Hepatocyte (in vitro differentiated cells): ENCODE measurements at regions not wholly inside any gene's neighbourhood (a gene's known extent, or its start where the extent isn't known, plus 50 kb on each side); places are given as distances from the start of the nearest gene placed in this dataset.

Experiments used
- CTCF ChIP-seq: fragments of 200-600 bp; sonication (generic); IDR thresholded peaks from 2 replicates; pipeline ENCODE4 v1.5.1; 2016; ENCODE audit warnings: antibody characterized with exemption, mild to moderate bottlenecking; ENCODE audit not compliant: poor library complexity
- EZH2phosphoT487 ChIP-seq: fragments of 200-600 bp; sonication (generic); IDR thresholded peaks from one replicate; pipeline ENCODE4 v1.6.1; 2018; ENCODE audit warnings: antibody characterized with exemption, mild to moderate bottlenecking, low read depth, moderate library complexity; ENCODE audit not compliant: unreplicated experiment, severe bottlenecking

GRCh38 chr2:161101406-161101805, 58.8 kb upstream of the TANK start:
- no peak for TF ChIP-seq CTCF
- no peak for TF ChIP-seq EZH2phosphoT487
